WTC11 (cell line): ENCODE measurements at regions not wholly inside any gene's neighbourhood (a gene's known extent, or its start where the extent isn't known, plus 50 kb on each side); places are given as distances from the start of the nearest gene placed in this dataset.

ENCODE experiments used
- ATAC-seq: fragments of 200-7000 bp; cut with Tn5 transposase; 2 replicates; pipeline ENCODE4 v1.10.0; 2021; ENCODE audit warnings: mild to moderate bottlenecking, moderate library complexity
- CTCF ChIA-PET: fragments of 300-600 bp; sonication (Branson Sonifier 250); formaldehyde crosslinking; loops from one replicate; lab custom pipeline; 2021; ENCODE audit warnings: antibody characterized with exemption; lab: Charles Lee
- POLR2A ChIA-PET: fragments of 350-600 bp; sonication (Branson Sonifier 250); formaldehyde crosslinking; loops from one replicate; lab custom pipeline; 2021; ENCODE audit warnings: antibody characterized with exemption; lab: Charles Lee
- DNase-seq: peaks from one replicate; pipeline ENCODE4 v3.0.0; 2021; ENCODE audit warnings: low spot score
- H3K27ac Mint-ChIP-seq: 2 replicates; pipeline ENCODE4 v1.8.0; 2021; ENCODE audit warnings: mixed read lengths
- H3K27me3 Mint-ChIP-seq: 2 replicates; pipeline ENCODE4 v1.8.0; 2021; ENCODE audit warnings: low read depth, mild to moderate bottlenecking, moderate library complexity, mixed read lengths
- H3K36me3 Mint-ChIP-seq: 2 replicates; pipeline ENCODE4 v1.8.0; 2021; ENCODE audit warnings: mixed read lengths
- H3K4me1 Mint-ChIP-seq: 2 replicates; pipeline ENCODE4 v1.8.0; 2022; ENCODE audit warnings: mixed read lengths
- H3K4me3 Mint-ChIP-seq: 2 replicates; pipeline ENCODE4 v1.8.0; 2021; ENCODE audit warnings: mild to moderate bottlenecking, moderate library complexity, mixed read lengths
- H3K9me3 Mint-ChIP-seq: 2 replicates; pipeline ENCODE4 v1.8.0; 2021; ENCODE audit warnings: mixed read lengths
- ATF1 ChIP-seq: sonication (generic); formaldehyde crosslinking; IDR thresholded peaks from 2 replicates; pipeline ENCODE4 v1.8.1; 2023; ENCODE audit warnings: mild to moderate bottlenecking, moderate library complexity, missing genetic modification reagents
- CDX4 ChIP-seq: fragments of 250-450 bp; sonication (Bioruptor Pico); IDR thresholded peaks from 2 replicates; pipeline ENCODE4 v1.9.0; 2021; ENCODE audit warnings: moderate library complexity, mild to moderate bottlenecking, inconsistent platforms, borderline replicate concordance
- E2F1 ChIP-seq: sonication (generic); formaldehyde crosslinking; IDR thresholded peaks from 2 replicates; pipeline ENCODE4 v1.8.0; 2022; ENCODE audit warnings: mild to moderate bottlenecking, missing genetic modification reagents
- EMX1 ChIP-seq: fragments of 250-450 bp; sonication (Bioruptor Pico); IDR thresholded peaks from 2 replicates; pipeline ENCODE4 v1.8.0; 2021; ENCODE audit warnings: mild to moderate bottlenecking
- FOXJ3 ChIP-seq: sonication (generic); formaldehyde crosslinking; IDR thresholded peaks from 2 replicates; pipeline ENCODE4 v1.9.0; 2021; ENCODE audit warnings: missing genetic modification reagents, mild to moderate bottlenecking, borderline replicate concordance
- GTF2I ChIP-seq: fragments of 250-450 bp; sonication (Bioruptor Pico); conservative IDR thresholded peaks from 2 replicates; pipeline ENCODE4 v1.4.0; 2021; ENCODE audit warnings: mild to moderate bottlenecking
- PREB ChIP-seq: sonication (generic); formaldehyde crosslinking; IDR thresholded peaks from 2 replicates; pipeline ENCODE4 v1.8.1; 2022; ENCODE audit warnings: mild to moderate bottlenecking, missing genetic modification reagents, moderate library complexity, borderline replicate concordance
- TF ChIP-seq, protein P1 (sequence below): sonication (generic); formaldehyde crosslinking; IDR thresholded peaks from 2 replicates; pipeline ENCODE4 v1.8.0; 2023; ENCODE audit warnings: missing genetic modification reagents, mild to moderate bottlenecking, borderline replicate concordance
- TF ChIP-seq, protein P2 (sequence below): fragments of 250-450 bp; sonication (Bioruptor Pico); IDR thresholded peaks from 2 replicates; pipeline ENCODE4 v1.9.0; 2021; ENCODE audit warnings: mild to moderate bottlenecking
- TF ChIP-seq, protein P3 (sequence below): sonication (generic); formaldehyde crosslinking; IDR thresholded peaks from 2 replicates; pipeline ENCODE4 v1.8.1; 2023; ENCODE audit warnings: mild to moderate bottlenecking, missing genetic modification reagents

GRCh38 chr7:155994279-155994811 is 182.1 kb upstream of the SHH start:
- ChIA-PET POLR2A (no interaction called here), CTCF (no interaction called here)
- DNase-seq, result no peak
- peaks cover 27% of the 10 kb centered on the region for H3K9me3 Mint-ChIP-seq
- TF ChIP-seq E2F1 (CRISPR knock-in tag), result no peak
- TF ChIP-seq FOXJ3 (CRISPR knock-in tag), result no peak
- no peak for TF ChIP-seq EMX1
- H3K27ac Mint-ChIP-seq, result no peak overlapping the region
- no peak overlapping the region for H3K4me3 Mint-ChIP-seq
- no peaks in the 10 kb centered on the region for H3K4me1 Mint-ChIP-seq
- H3K36me3 Mint-ChIP-seq, result peaks cover 35% of the 10 kb centered on the region
- ATAC-seq, result no peak
- H3K27me3 Mint-ChIP-seq, result peaks cover 5% of the 10 kb centered on the region; the same call in 1 of the 2 replicates

GRCh38 chr7:155993420-155994278 is 181.4 kb upstream of the SHH start:
- H3K36me3 Mint-ChIP-seq, result peaks cover 40% of the 10 kb centered on the region
- no peak for ATAC-seq
- H3K27me3 Mint-ChIP-seq, result peaks cover 6% of the 10 kb centered on the region; the same call in 1 of the 2 replicates
- H3K9me3 Mint-ChIP-seq, result peaks cover 33% of the 10 kb centered on the region
- TF ChIP-seq, protein P1, sequence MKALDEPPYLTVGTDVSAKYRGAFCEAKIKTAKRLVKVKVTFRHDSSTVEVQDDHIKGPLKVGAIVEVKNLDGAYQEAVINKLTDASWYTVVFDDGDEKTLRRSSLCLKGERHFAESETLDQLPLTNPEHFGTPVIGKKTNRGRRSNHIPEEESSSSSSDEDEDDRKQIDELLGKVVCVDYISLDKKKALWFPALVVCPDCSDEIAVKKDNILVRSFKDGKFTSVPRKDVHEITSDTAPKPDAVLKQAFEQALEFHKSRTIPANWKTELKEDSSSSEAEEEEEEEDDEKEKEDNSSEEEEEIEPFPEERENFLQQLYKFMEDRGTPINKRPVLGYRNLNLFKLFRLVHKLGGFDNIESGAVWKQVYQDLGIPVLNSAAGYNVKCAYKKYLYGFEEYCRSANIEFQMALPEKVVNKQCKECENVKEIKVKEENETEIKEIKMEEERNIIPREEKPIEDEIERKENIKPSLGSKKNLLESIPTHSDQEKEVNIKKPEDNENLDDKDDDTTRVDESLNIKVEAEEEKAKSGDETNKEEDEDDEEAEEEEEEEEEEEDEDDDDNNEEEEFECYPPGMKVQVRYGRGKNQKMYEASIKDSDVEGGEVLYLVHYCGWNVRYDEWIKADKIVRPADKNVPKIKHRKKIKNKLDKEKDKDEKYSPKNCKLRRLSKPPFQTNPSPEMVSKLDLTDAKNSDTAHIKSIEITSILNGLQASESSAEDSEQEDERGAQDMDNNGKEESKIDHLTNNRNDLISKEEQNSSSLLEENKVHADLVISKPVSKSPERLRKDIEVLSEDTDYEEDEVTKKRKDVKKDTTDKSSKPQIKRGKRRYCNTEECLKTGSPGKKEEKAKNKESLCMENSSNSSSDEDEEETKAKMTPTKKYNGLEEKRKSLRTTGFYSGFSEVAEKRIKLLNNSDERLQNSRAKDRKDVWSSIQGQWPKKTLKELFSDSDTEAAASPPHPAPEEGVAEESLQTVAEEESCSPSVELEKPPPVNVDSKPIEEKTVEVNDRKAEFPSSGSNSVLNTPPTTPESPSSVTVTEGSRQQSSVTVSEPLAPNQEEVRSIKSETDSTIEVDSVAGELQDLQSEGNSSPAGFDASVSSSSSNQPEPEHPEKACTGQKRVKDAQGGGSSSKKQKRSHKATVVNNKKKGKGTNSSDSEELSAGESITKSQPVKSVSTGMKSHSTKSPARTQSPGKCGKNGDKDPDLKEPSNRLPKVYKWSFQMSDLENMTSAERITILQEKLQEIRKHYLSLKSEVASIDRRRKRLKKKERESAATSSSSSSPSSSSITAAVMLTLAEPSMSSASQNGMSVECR (CRISPR knock-in tag), result no peak
- TF ChIP-seq, protein P2, sequence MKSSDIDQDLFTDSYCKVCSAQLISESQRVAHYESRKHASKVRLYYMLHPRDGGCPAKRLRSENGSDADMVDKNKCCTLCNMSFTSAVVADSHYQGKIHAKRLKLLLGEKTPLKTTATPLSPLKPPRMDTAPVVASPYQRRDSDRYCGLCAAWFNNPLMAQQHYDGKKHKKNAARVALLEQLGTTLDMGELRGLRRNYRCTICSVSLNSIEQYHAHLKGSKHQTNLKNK (CRISPR knock-in tag), result no peak
- TF ChIP-seq CDX4 (CRISPR knock-in tag) (no peak), FOXJ3 (CRISPR knock-in tag) (no peak), ATF1 (no peak), PREB (CRISPR knock-in tag) (no peak), GTF2I (CRISPR knock-in tag) (no peak)
- TF ChIP-seq, protein P3, sequence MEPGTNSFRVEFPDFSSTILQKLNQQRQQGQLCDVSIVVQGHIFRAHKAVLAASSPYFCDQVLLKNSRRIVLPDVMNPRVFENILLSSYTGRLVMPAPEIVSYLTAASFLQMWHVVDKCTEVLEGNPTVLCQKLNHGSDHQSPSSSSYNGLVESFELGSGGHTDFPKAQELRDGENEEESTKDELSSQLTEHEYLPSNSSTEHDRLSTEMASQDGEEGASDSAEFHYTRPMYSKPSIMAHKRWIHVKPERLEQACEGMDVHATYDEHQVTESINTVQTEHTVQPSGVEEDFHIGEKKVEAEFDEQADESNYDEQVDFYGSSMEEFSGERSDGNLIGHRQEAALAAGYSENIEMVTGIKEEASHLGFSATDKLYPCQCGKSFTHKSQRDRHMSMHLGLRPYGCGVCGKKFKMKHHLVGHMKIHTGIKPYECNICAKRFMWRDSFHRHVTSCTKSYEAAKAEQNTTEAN (CRISPR knock-in tag), result no peak
- TF ChIP-seq, all 79 proteins: peak for 0
- Mint-ChIP-seq H3K27ac (no peak overlapping the region), H3K4me1 (no peaks in the 10 kb centered on the region), H3K4me3 (no peak overlapping the region)
- POLR2A ChIA-PET, result no interaction called here
- DNase-seq, result no peak
- CTCF ChIA-PET, result no interaction called here
